ENCODE measurements at regions not wholly inside any gene's neighbourhood (a gene's known extent, or its start where the extent isn't known, plus 50 kb on each side); places are given as distances from the start of the nearest gene placed in this dataset.

GRCh38 chr4:11720292-11720691, 291.6 kb upstream of the HS3ST1 start:
- TF ChIP-seq ZNF274 (IDR thresholded peaks at IDR 0.05; ENCODE audit: low read length) (no peak), ZNF274 (tag by site-specific recombination; IDR thresholded peaks at IDR 0.05; ENCODE audit: borderline replicate concordance) (no peak), CTCF (tag by site-specific recombination; IDR thresholded peaks at IDR 0.05) (no peak), ZBTB8A (tag by site-specific recombination; IDR thresholded peaks at IDR 0.05) (no peak), ZNF239 (tag by site-specific recombination; IDR thresholded peaks at IDR 0.05) (no peak)
